ENCODE measurements at regions not wholly inside any gene's neighbourhood (a gene's known extent, or its start where the extent isn't known, plus 50 kb on each side); places are given as distances from the start of the nearest gene placed in this dataset.
"Not testable (repeated sequence)": the region's sequence is repeated elsewhere in the genome, so short reads cannot be mapped to it uniquely, and the experiment has no call there.

GRCh38 chr9:115414561-115414960 is 296.6 kb upstream of the TNC start:
- Histone ChIP-seq H3K27ac (peak overlapping the region in 7 of 21 experiments; percentile 2 to 59 (median 43)), H3K4me3 (no peak overlapping the region)

DNA sequence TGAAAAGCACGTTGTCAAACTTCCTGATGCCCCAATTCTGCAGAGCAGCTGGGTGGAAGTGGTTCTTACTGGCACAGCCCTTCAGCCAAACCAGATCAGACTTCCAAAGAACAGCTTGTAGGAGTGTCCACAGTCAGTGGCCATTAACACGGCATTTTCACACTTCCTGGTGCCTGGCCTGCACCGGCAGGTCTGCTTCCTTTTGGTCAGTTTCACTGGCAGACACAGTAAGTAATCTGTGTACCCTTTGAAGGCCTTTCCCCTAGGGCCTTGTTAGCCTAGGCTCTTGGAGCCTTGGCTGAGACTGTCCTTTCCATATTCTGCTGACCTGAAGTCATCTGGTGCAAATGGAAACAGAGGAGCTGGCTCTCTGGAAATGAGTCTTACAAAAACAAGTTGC is 297.5 kb upstream of the TNC start:
- Histone ChIP-seq H3K27ac (peak overlapping the region in 7 of 21 experiments; percentile 20 to 59 (median 43)), H3K4me3 (no peak overlapping the region)

GRCh38 chr9:115416299-115416698 is 298.3 kb upstream of the TNC start:
- Histone ChIP-seq H3K27ac (no peak overlapping the region), H3K4me3 (no peak overlapping the region)

DNA sequence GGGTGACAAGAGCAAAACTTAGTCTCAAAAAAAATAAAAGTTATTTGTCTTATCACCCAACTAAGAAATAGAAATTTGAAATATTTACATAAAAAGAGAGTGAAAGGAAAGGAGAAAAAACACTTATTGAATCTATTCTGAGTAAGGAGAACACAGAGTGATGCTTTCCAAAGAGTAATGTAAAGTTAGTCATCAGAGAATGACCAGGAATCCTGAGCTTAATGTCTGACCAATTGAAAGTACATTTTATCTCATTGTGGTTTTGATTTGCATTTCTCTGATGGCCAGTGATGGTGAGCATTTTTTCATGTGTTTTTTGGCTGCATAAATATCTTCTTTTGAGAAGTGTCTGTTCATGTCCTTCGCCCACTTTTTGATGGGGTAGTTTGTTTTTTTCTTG is 300.2 kb upstream of the TNC start:
- not testable (repeated sequence) for H3K4me3 ChIP-seq
- H3K27ac ChIP-seq: peak overlapping the region in 1 of 21 experiments; percentile 1

DNA sequence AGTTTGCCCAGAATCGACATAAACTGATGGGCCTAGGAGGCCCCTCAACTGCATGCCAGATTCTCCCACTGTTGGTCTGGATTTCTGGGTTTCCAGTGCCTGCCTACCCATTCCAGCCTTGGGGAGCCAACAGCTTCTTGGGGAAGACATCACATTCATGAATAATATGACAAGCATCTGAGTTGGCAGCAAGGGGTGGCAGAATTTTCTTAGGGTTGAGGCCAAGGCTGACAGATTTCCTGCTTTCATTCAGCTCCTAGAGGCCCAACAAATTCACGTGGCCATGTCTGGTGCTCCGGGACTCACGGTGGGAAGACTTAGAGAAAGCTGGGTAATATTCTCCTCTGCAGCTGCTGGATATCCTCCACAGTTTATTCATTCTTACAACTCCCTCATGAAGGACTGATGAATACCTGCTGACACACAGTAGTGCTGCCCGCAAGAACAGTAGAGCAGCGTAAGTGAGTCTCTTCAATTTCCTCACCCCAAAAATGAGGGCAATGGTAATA is 305.0 kb upstream of the TNC start:
- Histone ChIP-seq H3K4me3 (no peak overlapping the region), H3K27ac (no peak overlapping the region)

- H3K27ac ChIP-seq: no peak overlapping the region
Measured at GRCh38 chr9:115423646-115424045, 305.7 kb upstream of the TNC start.

DNA sequence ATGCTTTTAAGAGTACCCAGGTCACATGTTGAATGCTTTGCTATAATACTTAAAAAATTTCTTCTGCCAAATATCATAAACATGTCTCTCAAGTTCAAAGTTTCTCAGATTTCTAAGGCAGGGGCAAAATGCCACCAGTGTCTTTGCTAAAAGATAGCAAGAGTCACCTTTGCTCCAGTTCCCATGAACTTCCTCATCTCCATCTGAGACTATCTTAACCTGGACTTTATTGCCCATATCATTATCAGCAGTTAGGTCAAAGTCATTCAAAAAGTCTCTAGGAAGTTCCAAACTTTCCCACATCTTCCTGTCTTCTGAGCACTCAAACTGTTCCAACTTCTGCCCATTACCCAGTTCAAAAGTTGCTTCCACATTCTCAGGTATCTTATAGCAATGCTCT is 307.6 kb upstream of the TNC start:
- Histone ChIP-seq H3K4me3 (no peak overlapping the region), H3K27ac (no peak overlapping the region)

More at GRCh38 chr9:115423646-115424045, 305.7 kb upstream of the TNC start:
- H3K4me3 ChIP-seq: no peak overlapping the region

- H3K4me3 ChIP-seq: no peak overlapping the region
Measured at GRCh38 chr9:115437418-115437817, 319.5 kb upstream of the TNC start.

GRCh38 chr9:115439641-115440040 is 321.7 kb upstream of the TNC start:
- H3K4me3 ChIP-seq: no peak overlapping the region
- H3K27ac ChIP-seq: no peak overlapping the region

More at GRCh38 chr9:115437418-115437817, 319.5 kb upstream of the TNC start:
- no peak overlapping the region for H3K27ac ChIP-seq

DNA sequence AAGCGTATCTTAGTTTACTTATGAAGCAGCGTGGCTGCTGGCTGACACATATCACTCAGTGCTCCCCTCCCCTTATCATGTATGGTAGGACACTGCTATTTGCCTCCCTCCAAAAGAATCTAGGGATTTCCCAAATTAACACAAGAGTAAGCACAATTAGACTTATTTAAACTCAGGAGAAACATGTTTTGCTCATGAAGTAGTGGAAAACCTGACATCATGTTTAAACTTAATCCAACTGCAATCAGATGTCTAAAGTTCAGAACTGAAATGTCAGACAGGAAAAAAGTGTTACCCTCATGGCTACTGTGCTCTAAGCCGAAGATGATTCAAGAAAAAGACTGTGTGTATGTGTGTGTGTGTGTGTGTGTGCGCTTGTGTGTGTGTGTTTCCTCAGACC is 324.1 kb upstream of the TNC start:
- Histone ChIP-seq H3K27ac (no peak overlapping the region), H3K4me3 (no peak overlapping the region)

DNA sequence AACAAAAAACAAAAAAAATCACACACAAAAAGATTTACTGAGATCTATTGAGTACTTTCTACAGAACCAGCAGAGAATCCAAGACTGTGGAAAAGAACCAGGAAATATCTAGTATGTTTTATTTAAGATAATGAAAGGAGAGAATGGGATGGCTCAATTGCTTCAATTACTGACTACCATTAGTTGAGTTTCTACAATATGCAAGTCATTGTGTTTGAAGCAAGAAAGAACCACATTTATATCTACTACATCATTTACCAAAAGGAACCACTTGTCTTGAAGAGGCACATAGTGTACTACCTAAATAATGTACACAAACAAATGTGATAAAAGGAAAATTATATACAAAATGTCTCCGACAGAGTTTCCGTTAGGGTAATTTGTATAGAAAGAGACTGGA is 325.9 kb upstream of the TNC start:
- Histone ChIP-seq H3K4me3 (no peak overlapping the region), H3K27ac (peak overlapping the region in 1 of 21 experiments; percentile 65)

- H3K27ac ChIP-seq: peak overlapping the region in 1 of 21 experiments; percentile 65
- H3K4me3 ChIP-seq: no peak overlapping the region
Measured at GRCh38 chr9:115444959-115445358, 327.0 kb upstream of the TNC start.

- Histone ChIP-seq H3K4me3 (no peak overlapping the region), H3K27ac (peak overlapping the region in 4 of 21 experiments; percentile 12 to 65 (median 41))
Measured at GRCh38 chr9:115445655-115446054, 327.7 kb upstream of the TNC start.

DNA sequence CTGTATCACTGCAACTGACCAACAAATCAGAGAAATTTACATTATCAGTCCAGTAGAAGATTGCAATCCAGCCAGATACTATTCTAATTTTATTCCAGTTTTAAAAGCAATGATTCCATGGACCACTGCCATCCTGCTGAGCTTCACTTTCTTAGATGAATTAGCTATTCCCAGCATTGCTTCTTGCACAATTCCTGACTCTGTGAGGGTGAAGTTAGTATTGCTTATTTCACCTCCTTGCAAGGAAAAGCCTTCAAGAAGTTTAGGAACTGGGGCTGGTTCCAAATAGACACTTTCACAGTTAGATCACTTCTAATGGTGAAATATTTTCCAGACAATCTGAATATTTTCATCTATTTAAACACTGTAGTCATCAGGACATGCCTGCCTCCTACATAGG is 338.6 kb upstream of the TNC start:
- peak overlapping the region in 2 of 21 experiments; percentile 20 to 59 for H3K27ac ChIP-seq
- no peak overlapping the region for H3K4me3 ChIP-seq

- H3K4me3 ChIP-seq: no peak overlapping the region
- H3K27ac ChIP-seq: peak overlapping the region in 3 of 21 experiments; percentile 50 to 74 (median 59)
Measured at GRCh38 chr9:115461280-115461679, 343.3 kb upstream of the TNC start.

DNA sequence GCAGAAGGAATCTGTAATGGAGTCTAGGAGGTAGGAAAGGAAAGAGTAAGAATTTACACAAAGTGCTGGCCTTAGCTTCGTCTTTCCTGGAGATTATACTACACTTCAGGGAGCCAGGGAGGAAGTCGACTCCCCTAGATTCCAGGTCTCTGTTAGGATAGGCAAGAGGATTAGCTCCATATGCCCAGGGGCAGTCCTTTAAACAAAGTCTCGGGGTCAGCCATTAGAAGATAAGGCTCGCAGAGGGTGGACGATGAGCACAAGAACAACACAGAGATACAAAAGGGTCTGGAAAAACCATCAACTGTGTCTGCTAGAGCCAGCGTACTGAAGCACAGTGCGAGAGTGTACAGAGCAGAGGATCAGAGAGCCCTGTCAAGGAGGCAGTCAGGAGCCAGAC is 344.7 kb upstream of the TNC start:
- Histone ChIP-seq H3K4me3 (no peak overlapping the region), H3K27ac (peak overlapping the region in 3 of 21 experiments; percentile 50 to 68 (median 59))

DNA sequence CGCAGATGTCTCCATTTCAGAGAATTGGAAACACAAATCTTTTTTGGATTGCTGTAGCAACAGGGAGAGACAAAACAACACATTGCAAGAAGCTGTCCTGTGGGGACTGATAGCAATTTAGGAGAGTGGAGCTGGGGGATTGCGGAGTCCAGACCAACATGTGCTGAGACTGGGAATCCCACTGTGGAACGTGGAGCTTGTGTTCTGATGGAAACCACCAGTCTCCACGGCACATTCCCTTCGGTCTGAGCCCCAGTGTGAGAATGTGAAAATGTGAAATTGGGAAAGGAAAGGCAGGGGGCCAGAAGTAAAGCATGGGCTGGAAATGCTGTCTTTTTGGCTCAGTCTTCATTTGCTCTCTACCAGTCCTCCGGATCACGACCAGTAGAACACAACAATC is 348.8 kb upstream of the TNC start:
- H3K4me3 ChIP-seq: no peak overlapping the region

DNA sequence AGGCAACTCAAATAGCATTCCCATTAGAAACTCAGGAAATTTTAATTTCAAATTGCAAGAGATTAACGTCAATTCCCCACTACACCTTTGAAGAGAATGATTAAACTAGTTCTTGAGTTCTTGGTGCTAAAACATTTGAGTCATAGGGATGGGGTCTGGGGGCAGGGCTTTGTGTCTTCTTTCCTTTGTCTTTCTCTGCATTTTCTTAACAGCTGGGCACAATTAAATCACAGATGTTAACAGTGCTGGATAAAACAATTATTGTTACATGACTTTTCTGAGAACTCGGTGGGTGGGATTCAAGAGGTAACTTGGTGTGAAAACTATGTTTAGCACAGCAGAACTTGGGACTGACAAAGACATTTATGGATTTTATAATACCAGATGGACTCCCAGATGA is 351.9 kb upstream of the TNC start:
- peak overlapping the region in 3 of 21 experiments; percentile 21 to 74 (median 52) for H3K27ac ChIP-seq
- H3K4me3 ChIP-seq: no peak overlapping the region

More for the DNA sequence above, 348.8 kb upstream of the TNC start:
- H3K27ac ChIP-seq: peak overlapping the region in 7 of 21 experiments; percentile 32 to 75 (median 48)

DNA sequence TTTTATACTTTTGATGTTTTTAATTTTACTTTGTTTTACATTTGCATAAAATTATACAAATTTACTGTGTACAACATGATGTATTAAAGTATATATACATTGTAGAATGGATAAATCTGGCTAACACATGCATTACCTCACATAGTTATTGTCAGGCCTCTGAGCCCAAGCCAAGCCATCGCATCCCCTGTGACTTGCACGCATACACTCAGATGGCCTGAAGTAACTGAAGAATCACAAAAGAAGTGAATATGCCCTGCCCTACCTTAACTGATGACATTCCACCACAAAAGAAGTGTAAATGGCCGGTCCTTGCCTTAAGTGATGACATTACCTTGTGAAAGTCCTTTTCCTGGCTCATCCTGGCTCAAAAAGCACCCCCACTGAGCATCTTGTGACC is 355.1 kb upstream of the TNC start:
- not testable (repeated sequence) for H3K4me3 ChIP-seq, H3K27ac ChIP-seq

- Histone ChIP-seq H3K4me3 (no peak overlapping the region), H3K27ac (no peak overlapping the region)
Measured at GRCh38 chr9:115481769-115482168, 363.8 kb upstream of the TNC start.

DNA sequence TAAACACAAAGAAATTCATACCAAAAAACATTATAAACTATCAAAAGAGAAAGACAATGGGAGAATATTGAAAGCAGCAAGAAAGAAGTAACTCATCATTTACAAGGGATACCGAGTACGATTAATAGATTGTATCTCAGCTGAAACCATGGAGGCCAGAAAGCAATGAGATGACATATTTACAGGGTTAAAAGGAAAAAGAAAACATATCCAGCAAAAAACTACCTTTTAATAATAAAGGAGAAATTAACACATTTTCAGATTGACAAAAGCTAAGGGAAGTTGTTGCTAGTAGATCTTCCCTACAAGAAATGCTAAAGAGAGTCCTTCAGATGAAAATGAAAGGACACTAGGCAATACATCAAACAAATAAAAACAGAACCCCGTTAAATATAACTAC is 364.8 kb upstream of the TNC start:
- no peak overlapping the region for H3K4me3 ChIP-seq
- H3K27ac ChIP-seq: no peak overlapping the region

- H3K4me3 ChIP-seq: no peak overlapping the region
- H3K27ac ChIP-seq: no peak overlapping the region
Measured at GRCh38 chr9:115492869-115493268, 374.9 kb upstream of the TNC start.
